ENCODE measurements at regions not wholly inside any gene's neighbourhood (a gene's known extent, or its start where the extent isn't known, plus 50 kb on each side); places are given as distances from the start of the nearest gene placed in this dataset.

- DNase-seq (ENCODE audit: low read depth), result no peak
Measured at GRCh38 chr11:113554526-113554925, 79.3 kb upstream of the DRD2 start.

- no peak for DNase-seq (ENCODE audit: low read depth)
Measured at GRCh38 chr11:113553915-113554314, 78.7 kb upstream of the DRD2 start.

- no peak for DNase-seq (ENCODE audit: low read depth)
Measured at GRCh38 chr11:113553235-113553634, 78.0 kb upstream of the DRD2 start.

GRCh38 chr11:113552271-113552670, 77.1 kb upstream of the DRD2 start:
- no peak for DNase-seq (ENCODE audit: low read depth)

- no peak for DNase-seq (ENCODE audit: low read depth)
Measured at GRCh38 chr11:113551645-113552044, 76.4 kb upstream of the DRD2 start.

- DNase-seq (ENCODE audit: low read depth), result no peak
Measured at GRCh38 chr11:113549611-113550578, 74.7 kb upstream of the DRD2 start.

GRCh38 chr11:113549061-113549460, 73.9 kb upstream of the DRD2 start:
- no peak for DNase-seq (ENCODE audit: low read depth)

- no peak for DNase-seq (ENCODE audit: low read depth)
Measured at GRCh38 chr11:113547739-113548138, 72.5 kb upstream of the DRD2 start.

GRCh38 chr11:113546757-113547507, 71.7 kb upstream of the DRD2 start:
- no peak for DNase-seq (ENCODE audit: low read depth)

- DNase-seq (ENCODE audit: low read depth), result no peak
Measured at GRCh38 chr11:113542420-113542819, 67.2 kb upstream of the DRD2 start.

GRCh38 chr11:113540416-113541330, 65.5 kb upstream of the DRD2 start:
- DNase-seq (ENCODE audit: low read depth), result no peak

GRCh38 chr11:113538451-113539412, 63.5 kb upstream of the DRD2 start:
- DNase-seq (ENCODE audit: low read depth), result no peak

- DNase-seq (ENCODE audit: low read depth), result no peak
Measured at GRCh38 chr11:113534625-113535024, 59.4 kb upstream of the DRD2 start.

- no peak for DNase-seq (ENCODE audit: low read depth)
Measured at GRCh38 chr11:113533425-113533698, 58.2 kb upstream of the DRD2 start.

- peak; percentile 33 for DNase-seq (ENCODE audit: low read depth)
Measured at GRCh38 chr11:113532697-113533424, 57.7 kb upstream of the DRD2 start.

- no peak for DNase-seq (ENCODE audit: low read depth)
Measured at GRCh38 chr11:113531575-113532451, 56.6 kb upstream of the DRD2 start.

GRCh38 chr11:113531083-113531482, 55.9 kb upstream of the DRD2 start:
- DNase-seq (ENCODE audit: low read depth), result no peak

- no peak for DNase-seq (ENCODE audit: low read depth)
Measured at GRCh38 chr11:113529606-113530005, 54.4 kb upstream of the DRD2 start.

- DNase-seq (ENCODE audit: low read depth), result no peak
Measured at GRCh38 chr11:113528982-113529381, 53.8 kb upstream of the DRD2 start.

Data from activated T-helper 9 cell treated with anti-CD3 and anti-CD28 coated beads, Interleukin-2, amount 50 U/mL, for 16 hours (primary cell).